WTC11 (cell line): ENCODE measurements at regions not wholly inside any gene's neighbourhood (a gene's known extent, or its start where the extent isn't known, plus 50 kb on each side); places are given as distances from the start of the nearest gene placed in this dataset.

Source experiments
- ATAC-seq: fragments of 200-7000 bp; cut with Tn5 transposase; 2 replicates; pipeline ENCODE4 v1.10.0; 2021; ENCODE audit warnings: mild to moderate bottlenecking, moderate library complexity
- CTCF ChIA-PET: fragments of 300-600 bp; sonication (Branson Sonifier 250); formaldehyde crosslinking; loops from one replicate; lab custom pipeline; 2021; ENCODE audit warnings: antibody characterized with exemption; lab: Charles Lee
- POLR2A ChIA-PET: fragments of 350-600 bp; sonication (Branson Sonifier 250); formaldehyde crosslinking; loops from one replicate; lab custom pipeline; 2021; ENCODE audit warnings: antibody characterized with exemption; lab: Charles Lee
- DNase-seq: peaks from one replicate; pipeline ENCODE4 v3.0.0; 2021; ENCODE audit warnings: low spot score
- H3K27ac Mint-ChIP-seq: 2 replicates; pipeline ENCODE4 v1.8.0; 2021; ENCODE audit warnings: mixed read lengths
- H3K27me3 Mint-ChIP-seq: 2 replicates; pipeline ENCODE4 v1.8.0; 2021; ENCODE audit warnings: low read depth, mild to moderate bottlenecking, moderate library complexity, mixed read lengths
- H3K36me3 Mint-ChIP-seq: 2 replicates; pipeline ENCODE4 v1.8.0; 2021; ENCODE audit warnings: mixed read lengths
- H3K4me1 Mint-ChIP-seq: 2 replicates; pipeline ENCODE4 v1.8.0; 2022; ENCODE audit warnings: mixed read lengths
- H3K4me3 Mint-ChIP-seq: 2 replicates; pipeline ENCODE4 v1.8.0; 2021; ENCODE audit warnings: mild to moderate bottlenecking, moderate library complexity, mixed read lengths
- H3K9me3 Mint-ChIP-seq: 2 replicates; pipeline ENCODE4 v1.8.0; 2021; ENCODE audit warnings: mixed read lengths
- ARID4B ChIP-seq: sonication (generic); formaldehyde crosslinking; IDR thresholded peaks from 2 replicates; pipeline ENCODE4 v1.8.0; 2023; ENCODE audit warnings: missing genetic modification reagents, mild to moderate bottlenecking, borderline replicate concordance
- E2F4 ChIP-seq: sonication (generic); formaldehyde crosslinking; IDR thresholded peaks from 2 replicates; pipeline ENCODE4 v1.8.1; 2022; ENCODE audit warnings: low read depth, mild to moderate bottlenecking, moderate library complexity, missing genetic modification reagents, borderline replicate concordance
- E2F5 ChIP-seq: sonication (generic); formaldehyde crosslinking; IDR thresholded peaks from 2 replicates; pipeline ENCODE4 v1.8.1; 2022; ENCODE audit warnings: mild to moderate bottlenecking, moderate library complexity, missing genetic modification reagents
- ELF4 ChIP-seq: sonication (generic); formaldehyde crosslinking; IDR thresholded peaks from 2 replicates; pipeline ENCODE4 v1.8.1; 2022; ENCODE audit warnings: low read depth, mild to moderate bottlenecking, moderate library complexity, missing genetic modification reagents
- EMX1 ChIP-seq: fragments of 250-450 bp; sonication (Bioruptor Pico); IDR thresholded peaks from 2 replicates; pipeline ENCODE4 v1.8.0; 2021; ENCODE audit warnings: mild to moderate bottlenecking
- ERG ChIP-seq: fragments of 250-450 bp; sonication (Bioruptor Pico); IDR thresholded peaks from 2 replicates; pipeline ENCODE4 v1.8.0; 2021; ENCODE audit warnings: mild to moderate bottlenecking
- ETV6 ChIP-seq: sonication (generic); formaldehyde crosslinking; IDR thresholded peaks from 2 replicates; pipeline ENCODE4 v1.8.1; 2022; ENCODE audit warnings: mild to moderate bottlenecking, missing genetic modification reagents
- FOXK1 ChIP-seq: sonication (generic); formaldehyde crosslinking; IDR thresholded peaks from 2 replicates; pipeline ENCODE4 v1.8.0; 2022; ENCODE audit warnings: mild to moderate bottlenecking, moderate library complexity, missing genetic modification reagents
- GRHL2 ChIP-seq: fragments of 250-450 bp; sonication (Bioruptor Pico); IDR thresholded peaks from 2 replicates; pipeline ENCODE4 v1.8.0; 2022; ENCODE audit warnings: mild to moderate bottlenecking, moderate library complexity; ENCODE audit not compliant: insufficient replicate concordance, severe bottlenecking
- IRF2 ChIP-seq: sonication (generic); formaldehyde crosslinking; IDR thresholded peaks from 2 replicates; pipeline ENCODE4 v1.8.0; 2022; ENCODE audit warnings: low read depth, missing genetic modification reagents, borderline replicate concordance
- JUN ChIP-seq: sonication (generic); formaldehyde crosslinking; IDR thresholded peaks from 2 replicates; pipeline ENCODE4 v1.8.0; 2023; ENCODE audit warnings: mild to moderate bottlenecking, missing genetic modification reagents
- MYBL2 ChIP-seq: sonication (generic); formaldehyde crosslinking; IDR thresholded peaks from 2 replicates; pipeline ENCODE4 v1.8.1; 2023; ENCODE audit warnings: mild to moderate bottlenecking, moderate library complexity, missing genetic modification reagents
- NFATC4 ChIP-seq: fragments of 250-450 bp; sonication (Bioruptor Pico); IDR thresholded peaks from 2 replicates; pipeline ENCODE4 v1.9.0; 2021; ENCODE audit warnings: mild to moderate bottlenecking
- NFE2L1 ChIP-seq: sonication (generic); formaldehyde crosslinking; IDR thresholded peaks from 2 replicates; pipeline ENCODE4 v1.8.1; 2023; ENCODE audit warnings: missing genetic modification reagents
- NR2C2 ChIP-seq: sonication (generic); formaldehyde crosslinking; IDR thresholded peaks from 2 replicates; pipeline ENCODE4 v1.8.0; 2022; ENCODE audit warnings: mild to moderate bottlenecking, missing genetic modification reagents
- SMAD3 ChIP-seq: sonication (generic); formaldehyde crosslinking; IDR thresholded peaks from 2 replicates; pipeline ENCODE4 v1.8.0; 2022; ENCODE audit warnings: missing genetic modification reagents, mild to moderate bottlenecking, borderline replicate concordance
- SMAD4 ChIP-seq: sonication (generic); formaldehyde crosslinking; IDR thresholded peaks from 2 replicates; pipeline ENCODE4 v1.8.0; 2022; ENCODE audit warnings: mild to moderate bottlenecking, missing genetic modification reagents
- SP1 ChIP-seq: sonication (generic); formaldehyde crosslinking; conservative IDR thresholded peaks from 2 replicates; pipeline ENCODE4 v1.8.1; 2022; ENCODE audit warnings: missing genetic modification reagents
- TP53 ChIP-seq: sonication (generic); formaldehyde crosslinking; IDR thresholded peaks from 2 replicates; pipeline ENCODE4 v1.8.1; 2023; ENCODE audit warnings: mild to moderate bottlenecking, missing genetic modification reagents
- ZNF121 ChIP-seq: sonication (generic); formaldehyde crosslinking; IDR thresholded peaks from 2 replicates; pipeline ENCODE4 v1.8.0; 2023; ENCODE audit warnings: missing genetic modification reagents
- ZNF416 ChIP-seq: fragments of 250-450 bp; sonication (Bioruptor Pico); IDR thresholded peaks from 2 replicates; pipeline ENCODE4 v1.9.0; 2021; ENCODE audit warnings: mild to moderate bottlenecking, inconsistent platforms
- ZNF423 ChIP-seq: fragments of 250-450 bp; sonication (Bioruptor Pico); IDR thresholded peaks from 2 replicates; pipeline ENCODE4 v2.1.2; 2022; ENCODE audit warnings: mild to moderate bottlenecking, moderate library complexity
- TF ChIP-seq, protein P1 (sequence below): fragments of 200-600 bp; IDR thresholded peaks from 2 replicates; pipeline ENCODE4 v1.8.0; 2022; ENCODE audit warnings: antibody characterized with exemption
- TF ChIP-seq, protein P2 (sequence below): sonication (generic); formaldehyde crosslinking; IDR thresholded peaks from 2 replicates; pipeline ENCODE4 v1.8.0; 2023; ENCODE audit warnings: missing genetic modification reagents
- TF ChIP-seq, protein P3 (sequence below): sonication (generic); formaldehyde crosslinking; IDR thresholded peaks from 2 replicates; pipeline ENCODE4 v1.8.1; 2023; ENCODE audit warnings: mild to moderate bottlenecking, missing genetic modification reagents, moderate library complexity

GRCh38 chr4:130163701-130164100, 1067.7 kb downstream of the C4orf33 start:
- Mint-ChIP-seq H3K4me1 (peaks cover 7% of the 10 kb centered on the region), H3K27me3 (no peaks in the 10 kb centered on the region), H3K9me3 (peaks cover 18% of the 10 kb centered on the region), H3K27ac (no peak overlapping the region)
- ATAC-seq, result no peak
- TF ChIP-seq E2F4 (CRISPR knock-in tag) (no peak), TP53 (no peak), ETV6 (CRISPR knock-in tag) (no peak), SP1 (no peak), ZNF423 (CRISPR knock-in tag) (no peak), JUN (CRISPR knock-in tag) (no peak)
- TF ChIP-seq, protein P1, sequence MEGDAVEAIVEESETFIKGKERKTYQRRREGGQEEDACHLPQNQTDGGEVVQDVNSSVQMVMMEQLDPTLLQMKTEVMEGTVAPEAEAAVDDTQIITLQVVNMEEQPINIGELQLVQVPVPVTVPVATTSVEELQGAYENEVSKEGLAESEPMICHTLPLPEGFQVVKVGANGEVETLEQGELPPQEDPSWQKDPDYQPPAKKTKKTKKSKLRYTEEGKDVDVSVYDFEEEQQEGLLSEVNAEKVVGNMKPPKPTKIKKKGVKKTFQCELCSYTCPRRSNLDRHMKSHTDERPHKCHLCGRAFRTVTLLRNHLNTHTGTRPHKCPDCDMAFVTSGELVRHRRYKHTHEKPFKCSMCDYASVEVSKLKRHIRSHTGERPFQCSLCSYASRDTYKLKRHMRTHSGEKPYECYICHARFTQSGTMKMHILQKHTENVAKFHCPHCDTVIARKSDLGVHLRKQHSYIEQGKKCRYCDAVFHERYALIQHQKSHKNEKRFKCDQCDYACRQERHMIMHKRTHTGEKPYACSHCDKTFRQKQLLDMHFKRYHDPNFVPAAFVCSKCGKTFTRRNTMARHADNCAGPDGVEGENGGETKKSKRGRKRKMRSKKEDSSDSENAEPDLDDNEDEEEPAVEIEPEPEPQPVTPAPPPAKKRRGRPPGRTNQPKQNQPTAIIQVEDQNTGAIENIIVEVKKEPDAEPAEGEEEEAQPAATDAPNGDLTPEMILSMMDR, result no peak
- TF ChIP-seq, all 79 proteins: peak for 0
- no peak for DNase-seq
- Mint-ChIP-seq H3K36me3 (peaks cover 15% of the 10 kb centered on the region), H3K4me3 (no peak overlapping the region)
- POLR2A ChIA-PET, result no interaction called here
- CTCF ChIA-PET, result no interaction called here

- Mint-ChIP-seq H3K27me3 (no peaks in the 10 kb centered on the region), H3K9me3 (peaks cover 1% of the 10 kb centered on the region), H3K4me1 (peaks cover 7% of the 10 kb centered on the region), H3K4me3 (no peak overlapping the region), H3K36me3 (peaks cover under 1% of the 10 kb centered on the region; the same call in 1 of the 2 replicates), H3K27ac (no peak overlapping the region)
- TF ChIP-seq SMAD3 (CRISPR knock-in tag) (no peak), GRHL2 (CRISPR knock-in tag) (no peak), ARID4B (CRISPR knock-in tag) (no peak), NFATC4 (CRISPR knock-in tag) (no peak), ZNF416 (CRISPR knock-in tag) (no peak), MYBL2 (CRISPR knock-in tag) (no peak), NFE2L1 (CRISPR knock-in tag) (no peak), SMAD4 (CRISPR knock-in tag) (no peak), EMX1 (no peak), IRF2 (CRISPR knock-in tag) (no peak), NR2C2 (no peak), ELF4 (CRISPR knock-in tag) (no peak), E2F5 (no peak), ERG (CRISPR knock-in tag) (no peak), ZNF121 (CRISPR knock-in tag) (no peak), FOXK1 (CRISPR knock-in tag) (no peak)
- TF ChIP-seq, protein P2, sequence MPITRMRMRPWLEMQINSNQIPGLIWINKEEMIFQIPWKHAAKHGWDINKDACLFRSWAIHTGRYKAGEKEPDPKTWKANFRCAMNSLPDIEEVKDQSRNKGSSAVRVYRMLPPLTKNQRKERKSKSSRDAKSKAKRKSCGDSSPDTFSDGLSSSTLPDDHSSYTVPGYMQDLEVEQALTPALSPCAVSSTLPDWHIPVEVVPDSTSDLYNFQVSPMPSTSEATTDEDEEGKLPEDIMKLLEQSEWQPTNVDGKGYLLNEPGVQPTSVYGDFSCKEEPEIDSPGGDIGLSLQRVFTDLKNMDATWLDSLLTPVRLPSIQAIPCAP (CRISPR knock-in tag), result no peak
- TF ChIP-seq, protein P3, sequence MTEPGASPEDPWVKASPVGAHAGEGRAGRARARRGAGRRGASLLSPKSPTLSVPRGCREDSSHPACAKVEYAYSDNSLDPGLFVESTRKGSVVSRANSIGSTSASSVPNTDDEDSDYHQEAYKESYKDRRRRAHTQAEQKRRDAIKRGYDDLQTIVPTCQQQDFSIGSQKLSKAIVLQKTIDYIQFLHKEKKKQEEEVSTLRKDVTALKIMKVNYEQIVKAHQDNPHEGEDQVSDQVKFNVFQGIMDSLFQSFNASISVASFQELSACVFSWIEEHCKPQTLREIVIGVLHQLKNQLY (CRISPR knock-in tag), result no peak
- ChIA-PET POLR2A (no interaction called here), CTCF (no interaction called here)
- DNase-seq (no peak), ATAC-seq (no peak)
Measured at GRCh38 chr4:130165381-130165780, 1069.4 kb downstream of the C4orf33 start.
